GM13977 (cell line): ENCODE measurements at regions not wholly inside any gene's neighbourhood (a gene's known extent, or its start where the extent isn't known, plus 50 kb on each side); places are given as distances from the start of the nearest gene placed in this dataset.
"Not testable (repeated sequence)": the region's sequence is repeated elsewhere in the genome, so short reads cannot be mapped to it uniquely, and the experiment has no call there.

Experiments
- DNase-seq: peaks from one replicate; pipeline ENCODE4 v3.0.0; 2012; ENCODE audit warnings: low spot score
- in situ Hi-C: fragments of 300-500 bp; cut with MboI; formaldehyde crosslinking; loops from one replicate; pipeline ENCODE4 v1.12.0; 2022; ENCODE audit warnings: low sequenced_read_pairs, low pct_unique_long_range_greater_than_20kb, mixed read lengths, inconsistent platforms; ENCODE audit not compliant: unreplicated experiment
- TF ChIP-seq, protein P1 (sequence below): IDR thresholded peaks from 2 replicates; pipeline ENCODE4 v1.5.1; 2012; ENCODE audit warnings: mild to moderate bottlenecking, control low read depth; ENCODE audit not compliant: insufficient read depth; ENCODE audit errors: extremely low read depth, missing control alignments

GRCh38 chr7:35871856-35872255, 71.0 kb downstream of the SEPTIN7 start:
- DNase-seq, result no peak
- TF ChIP-seq, protein P1, sequence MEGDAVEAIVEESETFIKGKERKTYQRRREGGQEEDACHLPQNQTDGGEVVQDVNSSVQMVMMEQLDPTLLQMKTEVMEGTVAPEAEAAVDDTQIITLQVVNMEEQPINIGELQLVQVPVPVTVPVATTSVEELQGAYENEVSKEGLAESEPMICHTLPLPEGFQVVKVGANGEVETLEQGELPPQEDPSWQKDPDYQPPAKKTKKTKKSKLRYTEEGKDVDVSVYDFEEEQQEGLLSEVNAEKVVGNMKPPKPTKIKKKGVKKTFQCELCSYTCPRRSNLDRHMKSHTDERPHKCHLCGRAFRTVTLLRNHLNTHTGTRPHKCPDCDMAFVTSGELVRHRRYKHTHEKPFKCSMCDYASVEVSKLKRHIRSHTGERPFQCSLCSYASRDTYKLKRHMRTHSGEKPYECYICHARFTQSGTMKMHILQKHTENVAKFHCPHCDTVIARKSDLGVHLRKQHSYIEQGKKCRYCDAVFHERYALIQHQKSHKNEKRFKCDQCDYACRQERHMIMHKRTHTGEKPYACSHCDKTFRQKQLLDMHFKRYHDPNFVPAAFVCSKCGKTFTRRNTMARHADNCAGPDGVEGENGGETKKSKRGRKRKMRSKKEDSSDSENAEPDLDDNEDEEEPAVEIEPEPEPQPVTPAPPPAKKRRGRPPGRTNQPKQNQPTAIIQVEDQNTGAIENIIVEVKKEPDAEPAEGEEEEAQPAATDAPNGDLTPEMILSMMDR, result no peak
- in situ Hi-C loops, result no loop called here

DNA sequence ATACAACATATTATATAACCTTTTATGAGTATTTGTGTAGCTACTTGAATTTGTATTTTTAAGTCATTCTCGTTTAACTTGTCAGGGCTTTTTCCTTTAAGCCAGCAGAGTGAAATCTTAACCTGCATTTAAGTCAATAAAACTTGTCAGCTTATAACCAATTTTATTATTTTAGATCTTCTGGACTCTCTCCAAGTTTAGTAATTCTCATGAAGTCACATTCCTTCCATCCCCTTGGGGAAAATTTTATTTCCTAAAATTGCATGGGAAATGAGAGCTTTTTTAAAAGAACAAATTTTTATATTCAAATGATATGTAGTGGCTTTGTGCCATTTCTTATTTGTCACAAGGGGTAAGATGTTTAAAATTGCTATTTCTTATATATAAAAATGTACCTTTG, 74.0 kb downstream of the SEPTIN7 start:
- TF ChIP-seq, protein P1, result no peak
- no peak for DNase-seq
- in situ Hi-C loops, result no loop called here

DNA sequence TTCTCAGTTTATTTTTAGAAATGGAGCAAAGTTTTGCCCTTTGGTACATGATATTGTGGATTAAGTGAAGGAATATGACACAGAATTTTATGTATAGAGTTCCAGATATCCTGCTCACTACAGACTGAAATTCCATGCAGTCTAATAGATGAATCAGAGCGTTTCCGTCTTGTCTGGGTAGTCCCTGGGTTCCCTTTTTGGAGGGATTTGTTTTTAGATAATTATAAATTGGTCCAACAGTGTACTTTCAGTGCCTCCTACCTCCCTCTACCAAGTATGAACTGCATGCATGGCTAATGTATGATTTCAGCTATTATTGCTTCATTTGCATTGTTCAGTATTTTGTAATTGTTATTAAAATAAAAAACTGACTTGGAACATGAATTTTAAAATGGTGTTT, 74.4 kb downstream of the SEPTIN7 start:
- no peak for DNase-seq
- TF ChIP-seq, protein P1, result no peak
- in situ Hi-C loops, result no loop called here

GRCh38 chr7:35878351-35878750, 77.5 kb downstream of the SEPTIN7 start:
- in situ Hi-C loops, result no loop called here
- no peak for DNase-seq
- TF ChIP-seq, protein P1, result no peak

DNA sequence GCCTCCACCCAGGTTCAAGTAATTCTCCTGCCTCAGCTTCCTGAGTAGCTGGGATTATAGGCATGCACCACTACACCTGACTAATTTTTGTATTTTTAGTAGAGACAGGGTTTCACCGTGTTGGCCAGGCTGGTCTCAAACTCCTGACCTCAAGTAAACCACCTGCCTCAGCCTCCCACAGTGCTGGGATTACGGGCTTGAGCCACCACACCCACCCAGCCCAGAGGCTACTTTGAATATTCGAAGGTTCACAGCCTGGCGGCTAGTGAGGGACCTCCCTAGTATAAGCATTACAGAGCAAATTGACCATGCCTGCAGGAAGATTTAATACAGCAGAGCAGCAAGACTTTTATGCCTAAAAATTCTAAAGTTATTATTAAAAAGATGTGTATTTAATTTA, 86.6 kb downstream of the SEPTIN7 start:
- DNase-seq, in situ Hi-C loops: not testable (repeated sequence)

DNA sequence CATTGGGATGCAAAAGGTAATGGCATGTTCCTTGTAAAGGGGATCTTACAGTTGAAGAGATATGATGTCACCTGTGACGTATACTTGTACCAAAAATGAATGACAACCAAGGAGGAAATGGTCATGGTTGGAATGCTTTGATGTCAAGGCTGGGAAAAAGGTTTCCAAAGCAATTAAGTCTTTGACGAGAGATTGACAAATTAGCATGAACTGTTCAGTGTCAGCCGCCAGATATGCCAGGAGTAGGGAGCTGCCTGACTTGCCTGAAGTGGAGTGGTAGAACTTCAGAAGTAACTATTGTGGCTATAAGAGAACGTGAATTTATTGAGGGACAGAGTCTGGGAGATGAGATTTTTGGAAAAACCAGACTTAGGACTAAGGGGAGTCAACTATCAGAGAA, 88.1 kb downstream of the SEPTIN7 start:
- TF ChIP-seq, protein P1, result no peak
- DNase-seq, result no peak
- in situ Hi-C loops, result no loop called here

GRCh38 chr7:35889870-35890269, 89.0 kb downstream of the SEPTIN7 start:
- TF ChIP-seq, protein P1, result no peak
- DNase-seq, result no peak
- in situ Hi-C loops, result no loop called here
